Hepatocyte (in vitro differentiated cells): ENCODE measurements at regions not wholly inside any gene's neighbourhood (a gene's known extent, or its start where the extent isn't known, plus 50 kb on each side); places are given as distances from the start of the nearest gene placed in this dataset.

ENCODE experiments used
- DNase-seq: peaks from one replicate; pipeline ENCODE4 v3.0.0-alpha.2; 2016; ENCODE audit warnings: low spot score
- H2AFZ ChIP-seq: fragments of 200-600 bp; sonication (generic); 2 replicates; pipeline ENCODE4 v1.6.0; 2016; ENCODE audit warnings: antibody characterized with exemption, mild to moderate bottlenecking
- H3K27ac ChIP-seq: fragments of 200-600 bp; sonication (generic); 2 replicates; pipeline ENCODE4 v1.5.1; 2016; ENCODE audit warnings: mild to moderate bottlenecking
- H3K27me3 ChIP-seq: fragments of 200-600 bp; sonication (generic); 2 replicates; pipeline ENCODE4 v1.6.1; 2016
- H3K36me3 ChIP-seq: fragments of 200-600 bp; sonication (generic); replicated peaks from 2 replicates; pipeline ENCODE4 v1.5.1; 2016; ENCODE audit warnings: low read depth; ENCODE audit not compliant: insufficient read depth
- H3K4me1 ChIP-seq: fragments of 200-600 bp; sonication (generic); 2 replicates; pipeline ENCODE4 v1.5.1; 2016; ENCODE audit warnings: mild to moderate bottlenecking, moderate library complexity; ENCODE audit not compliant: insufficient read depth
- H3K4me2 ChIP-seq: fragments of 200-600 bp; sonication (generic); 2 replicates; pipeline ENCODE4 v1.6.0; 2016
- H3K4me3 ChIP-seq: fragments of 200-600 bp; sonication (generic); 2 replicates; pipeline ENCODE4 v1.5.1; 2016; ENCODE audit warnings: mild to moderate bottlenecking
- H3K79me2 ChIP-seq: fragments of 200-600 bp; sonication (generic); 2 replicates; pipeline ENCODE4 v1.6.0; 2017; ENCODE audit warnings: mild to moderate bottlenecking
- H3K9me2 ChIP-seq: fragments of 200-600 bp; sonication (generic); replicated peaks from 2 replicates; pipeline ENCODE4 v1.6.0; 2017; ENCODE audit warnings: mild to moderate bottlenecking; ENCODE audit not compliant: insufficient read depth
- H3K9me3 ChIP-seq: fragments of 200-600 bp; sonication (generic); 2 replicates; pipeline ENCODE4 v1.5.1; 2016; ENCODE audit warnings: low read depth, mild to moderate bottlenecking
- H4K20me1 ChIP-seq: fragments of 200-600 bp; sonication (generic); 2 replicates; pipeline ENCODE4 v1.6.0; 2016; ENCODE audit warnings: mild to moderate bottlenecking; ENCODE audit not compliant: insufficient read depth, poor library complexity, severe bottlenecking
- CTCF ChIP-seq: fragments of 200-600 bp; sonication (generic); IDR thresholded peaks from 2 replicates; pipeline ENCODE4 v1.5.1; 2016; ENCODE audit warnings: antibody characterized with exemption, mild to moderate bottlenecking; ENCODE audit not compliant: poor library complexity
- EZH2 ChIP-seq: fragments of 200-600 bp; sonication (generic); IDR thresholded peaks from 2 replicates; pipeline ENCODE4 v1.6.1; 2016; ENCODE audit warnings: antibody characterized with exemption, mild to moderate bottlenecking, borderline replicate concordance
- EZH2phosphoT487 ChIP-seq: fragments of 200-600 bp; sonication (generic); IDR thresholded peaks from one replicate; pipeline ENCODE4 v1.6.1; 2018; ENCODE audit warnings: antibody characterized with exemption, mild to moderate bottlenecking, low read depth, moderate library complexity; ENCODE audit not compliant: unreplicated experiment, severe bottlenecking
- WGBS: methylation state at CpG from one replicate; pipeline ENCODE4 v1.1.6; 2016; ENCODE audit warnings: low lambda C conversion rate; ENCODE audit errors: missing lambda C conversion rate; 5-methylcytosine and 5-hydroxymethylcytosine counted together

GRCh38 chr22:41023299-41023623 is 69.1 kb upstream of the EP300 start:
- H2AFZ ChIP-seq: peak overlapping the region; percentile 70
- H3K36me3 ChIP-seq: no peaks in the 10 kb centered on the region
- no peak for DNase-seq
- WGBS: 38% methylated on average over 5 of the region's 5 CpGs
- no peaks in the 10 kb centered on the region for H3K79me2 ChIP-seq
- peak overlapping the region; percentile 100 for H3K27ac ChIP-seq
- no peaks in the 10 kb centered on the region for H3K27me3 ChIP-seq
- H3K9me2 ChIP-seq: no peaks in the 10 kb centered on the region
- H3K4me2 ChIP-seq: peak overlapping the region; percentile 88
- no peak overlapping the region for H3K4me3 ChIP-seq
- no peaks in the 10 kb centered on the region for H4K20me1 ChIP-seq
- TF ChIP-seq EZH2: no peak
- no peak for TF ChIP-seq EZH2phosphoT487
- TF ChIP-seq CTCF: no peak
- peaks cover 7% of the 10 kb centered on the region for H3K4me1 ChIP-seq
- H3K9me3 ChIP-seq: no peaks in the 10 kb centered on the region

DNA sequence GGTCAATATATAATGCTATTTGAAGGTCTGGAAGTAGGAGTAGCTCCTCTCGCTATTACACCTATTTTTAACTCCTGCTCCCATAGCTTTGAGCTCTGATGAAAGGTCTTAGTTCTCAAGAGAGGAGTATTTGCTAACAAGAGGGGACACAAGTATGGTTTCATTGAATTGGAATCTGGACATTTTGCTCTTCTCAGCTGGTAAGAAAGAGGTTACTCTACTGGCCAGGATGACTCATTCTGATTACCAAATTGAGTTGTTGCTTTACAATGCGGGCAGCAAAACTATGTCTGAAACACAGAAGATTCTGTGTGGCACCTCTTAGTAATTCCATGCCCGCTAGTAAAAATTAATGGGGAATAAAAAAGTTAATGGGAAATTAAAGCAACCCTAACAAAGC is 63.6 kb upstream of the EP300 start:
- Histone ChIP-seq H3K4me3 (no peak overlapping the region), H3K4me2 (no peak overlapping the region), H4K20me1 (no peaks in the 10 kb centered on the region), H3K9me3 (no peaks in the 10 kb centered on the region), H3K9me2 (no peaks in the 10 kb centered on the region), H3K27me3 (no peaks in the 10 kb centered on the region), H3K4me1 (no peaks in the 10 kb centered on the region), H3K79me2 (no peaks in the 10 kb centered on the region), H2AFZ (no peak overlapping the region), H3K36me3 (no peaks in the 10 kb centered on the region), H3K27ac (peak overlapping the region; percentile 20)
- DNase-seq: peak; percentile 54
- TF ChIP-seq CTCF: no peak
- TF ChIP-seq EZH2phosphoT487: no peak
- no peak for TF ChIP-seq EZH2
- 70% methylated on average over 3 of the region's 3 CpGs for WGBS

DNA sequence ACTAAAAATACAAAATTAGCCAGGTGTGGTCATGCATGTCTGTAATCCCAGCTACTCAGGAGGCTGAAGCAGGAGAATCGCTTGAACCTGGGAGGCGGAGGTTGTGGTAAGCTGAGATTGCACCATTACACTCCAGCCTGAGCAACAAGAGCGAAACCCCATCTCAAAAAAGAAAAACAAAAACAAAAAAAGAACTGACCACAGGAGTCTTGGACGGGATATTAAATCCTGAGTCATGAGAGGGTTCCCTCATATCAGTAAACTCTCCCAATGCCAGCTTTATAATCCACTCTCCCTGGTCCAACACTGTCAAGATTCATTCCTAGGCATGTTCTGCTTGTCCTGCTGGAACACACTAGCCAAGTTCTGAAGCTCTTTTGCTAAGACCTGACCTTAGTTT is 61.5 kb upstream of the EP300 start:
- H3K4me3 ChIP-seq: no peak overlapping the region
- H2AFZ ChIP-seq: no peak overlapping the region
- no peak for TF ChIP-seq EZH2
- TF ChIP-seq EZH2phosphoT487: no peak
- TF ChIP-seq CTCF: no peak
- H3K27me3 ChIP-seq: no peaks in the 10 kb centered on the region
- no peak overlapping the region for H3K4me2 ChIP-seq
- no peak for DNase-seq
- no peaks in the 10 kb centered on the region for H3K9me2 ChIP-seq
- WGBS: 98% methylated on average over 4 of the region's 4 CpGs
- no peak overlapping the region for H3K27ac ChIP-seq
- no peaks in the 10 kb centered on the region for H3K4me1 ChIP-seq
- no peaks in the 10 kb centered on the region for H3K9me3 ChIP-seq
- no peaks in the 10 kb centered on the region for H3K79me2 ChIP-seq
- H3K36me3 ChIP-seq: no peaks in the 10 kb centered on the region
- no peaks in the 10 kb centered on the region for H4K20me1 ChIP-seq

DNA sequence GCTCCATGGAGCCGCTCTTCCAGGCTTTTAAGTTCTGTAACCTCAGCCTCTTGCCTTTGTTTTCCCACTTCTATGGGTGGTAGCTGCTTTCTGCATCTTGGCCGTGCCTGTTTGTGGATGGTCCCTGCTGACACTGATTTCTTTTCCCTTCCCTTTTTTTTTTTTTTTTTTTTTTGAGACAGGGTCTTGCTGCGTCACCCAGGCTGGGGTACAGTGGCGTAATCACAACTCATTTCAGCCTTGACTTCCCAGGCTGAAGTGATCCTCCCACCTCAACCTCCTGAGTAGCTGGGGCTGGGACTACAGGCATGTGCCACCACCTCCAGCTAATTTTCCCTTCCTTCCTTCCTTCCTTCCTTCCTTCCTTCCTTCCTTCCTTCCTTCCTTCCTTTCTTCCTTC is 57.7 kb upstream of the EP300 start:
- no peaks in the 10 kb centered on the region for H3K9me3 ChIP-seq
- no peaks in the 10 kb centered on the region for H3K9me2 ChIP-seq
- H3K4me1 ChIP-seq: no peaks in the 10 kb centered on the region
- H3K36me3 ChIP-seq: no peaks in the 10 kb centered on the region
- H2AFZ ChIP-seq: no peak overlapping the region
- TF ChIP-seq EZH2: no peak
- no peak for TF ChIP-seq EZH2phosphoT487
- TF ChIP-seq CTCF: no peak
- H3K27ac ChIP-seq: no peak overlapping the region
- no peaks in the 10 kb centered on the region for H3K27me3 ChIP-seq
- DNase-seq: no peak
- no peak overlapping the region for H3K4me3 ChIP-seq
- H3K79me2 ChIP-seq: no peaks in the 10 kb centered on the region
- no peak overlapping the region for H3K4me2 ChIP-seq
- H4K20me1 ChIP-seq: no peaks in the 10 kb centered on the region
- WGBS: 79% methylated on average over 4 of the region's 4 CpGs
